Prostate gland (tissue), 2 donors: ENCODE measurements at regions not wholly inside any gene's neighbourhood (a gene's known extent, or its start where the extent isn't known, plus 50 kb on each side); places are given as distances from the start of the nearest gene placed in this dataset.

ENCODE experiments used
- CTCF ChIP-seq, 4 experiments: fragments of 200-600 bp in 2 of 4; fragments of 450-650 bp in 2 of 4; sonication (generic) in 2 of 4; IDR thresholded peaks; 1 replicate in 3 of 4; 2 replicates in 1 of 4; pipeline ENCODE4 v1.5.1; 2016 to 2019; ENCODE audit warnings: antibody characterized with exemption in 4 of 4, mild to moderate bottlenecking in 2 of 4, moderate library complexity in 2 of 4
- POLR2A ChIP-seq: fragments of 450-650 bp; IDR thresholded peaks from one replicate; pipeline ENCODE4 v1.6.1; 2016; ENCODE audit warnings: antibody characterized with exemption, mild to moderate bottlenecking

- TF ChIP-seq POLR2A (no peak), CTCF (IDR thresholded peaks at IDR 0.05) (no peak)
These were observed 348.0 kb upstream of the CDH18 start for GRCh38 chr5:20335978-20336377.
